H7 (cell line): ENCODE measurements at regions not wholly inside any gene's neighbourhood (a gene's known extent, or its start where the extent isn't known, plus 50 kb on each side); places are given as distances from the start of the nearest gene placed in this dataset.

Source experiments
- DNase-seq: peaks from one replicate; pipeline ENCODE4 v3.0.0; 2012
- H3K27me3 ChIP-seq: 2 replicates; pipeline ENCODE4 v1.6.0; 2011; ENCODE audit warnings: mild to moderate bottlenecking, low read length; ENCODE audit not compliant: control insufficient read depth, insufficient read depth
- H3K36me3 ChIP-seq: replicated peaks from 2 replicates; pipeline ENCODE4 v1.5.1; 2011; ENCODE audit warnings: low read length; ENCODE audit not compliant: control insufficient read depth, insufficient read depth
- H3K4me3 ChIP-seq: 2 replicates; pipeline ENCODE4 v1.5.1; 2011; ENCODE audit warnings: low read depth, mild to moderate bottlenecking, control low read depth, low read length, moderate library complexity; ENCODE audit not compliant: insufficient read depth

GRCh38 chr5:72628771-72629371 lies 121.7 kb upstream of the ZNF366 start:
- no peak for DNase-seq
- Histone ChIP-seq H3K27me3 (no peaks in the 10 kb centered on the region), H3K36me3 (no peaks in the 10 kb centered on the region), H3K4me3 (no peak overlapping the region)

- no peak for DNase-seq
- H3K36me3 ChIP-seq, result no peaks in the 10 kb centered on the region
- H3K4me3 ChIP-seq, result no peak overlapping the region
- H3K27me3 ChIP-seq, result no peaks in the 10 kb centered on the region
These were observed 118.1 kb upstream of the ZNF366 start for GRCh38 chr5:72625332-72625731.

- no peak for DNase-seq
- H3K4me3 ChIP-seq, result no peak overlapping the region
- no peaks in the 10 kb centered on the region for H3K36me3 ChIP-seq
- no peaks in the 10 kb centered on the region for H3K27me3 ChIP-seq
These were observed 117.5 kb upstream of the ZNF366 start for GRCh38 chr5:72624641-72625236.

- DNase-seq, result no peak
- Histone ChIP-seq H3K4me3 (no peak overlapping the region), H3K27me3 (no peaks in the 10 kb centered on the region)
These were observed 116.7 kb upstream of the ZNF366 start for GRCh38 chr5:72623936-72624335.

GRCh38 chr5:72623323-72623722 lies 116.1 kb upstream of the ZNF366 start:
- no peak for DNase-seq
- no peak overlapping the region for H3K4me3 ChIP-seq

More at GRCh38 chr5:72623936-72624335, 116.7 kb upstream of the ZNF366 start:
- H3K36me3 ChIP-seq, result no peaks in the 10 kb centered on the region

GRCh38 chr5:72622170-72622760 lies 115.1 kb upstream of the ZNF366 start:
- DNase-seq, result no peak
- H3K4me3 ChIP-seq, result no peak overlapping the region
- H3K27me3 ChIP-seq, result no peaks in the 10 kb centered on the region
- no peaks in the 10 kb centered on the region for H3K36me3 ChIP-seq

More at GRCh38 chr5:72623323-72623722, 116.1 kb upstream of the ZNF366 start:
- H3K36me3 ChIP-seq, result no peaks in the 10 kb centered on the region
- H3K27me3 ChIP-seq, result no peaks in the 10 kb centered on the region

GRCh38 chr5:72621576-72621975 lies 114.4 kb upstream of the ZNF366 start:
- no peaks in the 10 kb centered on the region for H3K27me3 ChIP-seq
- H3K4me3 ChIP-seq, result no peak overlapping the region
- no peaks in the 10 kb centered on the region for H3K36me3 ChIP-seq
- no peak for DNase-seq

- no peak for DNase-seq
- Histone ChIP-seq H3K27me3 (no peaks in the 10 kb centered on the region), H3K4me3 (no peak overlapping the region), H3K36me3 (no peaks in the 10 kb centered on the region)
These were observed 112.5 kb upstream of the ZNF366 start for GRCh38 chr5:72619677-72620076.

- no peaks in the 10 kb centered on the region for H3K36me3 ChIP-seq
- peak; percentile 49 for DNase-seq
- no peak overlapping the region for H3K4me3 ChIP-seq
- H3K27me3 ChIP-seq, result no peaks in the 10 kb centered on the region
These were observed 112.0 kb upstream of the ZNF366 start for GRCh38 chr5:72619251-72619650.

- H3K36me3 ChIP-seq, result no peaks in the 10 kb centered on the region
- no peak overlapping the region for H3K4me3 ChIP-seq
- DNase-seq, result no peak
- no peaks in the 10 kb centered on the region for H3K27me3 ChIP-seq
These were observed 111.5 kb upstream of the ZNF366 start for GRCh38 chr5:72618708-72619107.

- DNase-seq, result no peak
- Histone ChIP-seq H3K27me3 (no peaks in the 10 kb centered on the region), H3K36me3 (no peaks in the 10 kb centered on the region), H3K4me3 (no peak overlapping the region)
These were observed 107.9 kb upstream of the ZNF366 start for GRCh38 chr5:72615061-72615460.

GRCh38 chr5:72613515-72613914 lies 106.3 kb upstream of the ZNF366 start:
- DNase-seq, result no peak
- Histone ChIP-seq H3K36me3 (no peaks in the 10 kb centered on the region), H3K4me3 (no peak overlapping the region), H3K27me3 (no peaks in the 10 kb centered on the region)

GRCh38 chr5:72612810-72613209 lies 105.6 kb upstream of the ZNF366 start:
- H3K4me3 ChIP-seq, result no peak overlapping the region
- H3K27me3 ChIP-seq, result no peaks in the 10 kb centered on the region
- DNase-seq, result no peak
- no peaks in the 10 kb centered on the region for H3K36me3 ChIP-seq

- Histone ChIP-seq H3K36me3 (no peaks in the 10 kb centered on the region), H3K27me3 (no peaks in the 10 kb centered on the region), H3K4me3 (no peak overlapping the region)
- peak; percentile 64 for DNase-seq
These were observed 104.0 kb upstream of the ZNF366 start for GRCh38 chr5:72611118-72611730.

- no peak for DNase-seq
- no peaks in the 10 kb centered on the region for H3K36me3 ChIP-seq
- no peak overlapping the region for H3K4me3 ChIP-seq
- no peaks in the 10 kb centered on the region for H3K27me3 ChIP-seq
These were observed 101.7 kb upstream of the ZNF366 start for GRCh38 chr5:72608926-72609325.
